NCI-H510A (cell line): ENCODE measurements at regions not wholly inside any gene's neighbourhood (a gene's known extent, or its start where the extent isn't known, plus 50 kb on each side); places are given as distances from the start of the nearest gene placed in this dataset.
"Not testable (repeated sequence)": the region's sequence is repeated elsewhere in the genome, so short reads cannot be mapped to it uniquely, and the experiment has no call there.

ENCODE experiments used
- DNase-seq: peaks from one replicate; lab custom pipeline; 2025; lab: John Stamatoyannopoulos, UW

- no peak for DNase-seq
Measured at GRCh38 chr5:90133941-90134340, 275.6 kb downstream of the CETN3 start.

GRCh38 chr5:90131383-90132133 lies 278.0 kb downstream of the CETN3 start:
- DNase-seq, result no peak

- DNase-seq, result no peak
Measured at GRCh38 chr5:90128551-90128950, 281.0 kb downstream of the CETN3 start.

- DNase-seq, result no peak
Measured at GRCh38 chr5:90119531-90119971, 290.0 kb downstream of the CETN3 start.

GRCh38 chr5:90117005-90117404 lies 292.6 kb downstream of the CETN3 start:
- no peak for DNase-seq

- no peak for DNase-seq
Measured at GRCh38 chr5:90113108-90113507, 296.4 kb downstream of the CETN3 start.

GRCh38 chr5:90112033-90112692 lies 297.4 kb downstream of the CETN3 start:
- no peak for DNase-seq

GRCh38 chr5:90111364-90112032 lies 298.1 kb downstream of the CETN3 start:
- DNase-seq, result no peak

- no peak for DNase-seq
Measured at GRCh38 chr5:90109285-90109684, 300.3 kb downstream of the CETN3 start.

- DNase-seq, result no peak
Measured at GRCh38 chr5:90099099-90099498, 310.5 kb downstream of the CETN3 start.

GRCh38 chr5:90097082-90097477 lies 312.5 kb downstream of the CETN3 start:
- no peak for DNase-seq

- no peak for DNase-seq
Measured at GRCh38 chr5:90096415-90097081, 313.0 kb downstream of the CETN3 start.

- DNase-seq, result no peak
Measured at GRCh38 chr5:90095292-90096060, 314.1 kb downstream of the CETN3 start.

- DNase-seq, result no peak
Measured at GRCh38 chr5:90093751-90094485, 315.6 kb downstream of the CETN3 start.

GRCh38 chr5:90092734-90093133 lies 316.8 kb downstream of the CETN3 start:
- DNase-seq, result no peak

GRCh38 chr5:90084342-90084741 lies 325.2 kb downstream of the CETN3 start:
- no peak for DNase-seq

- not testable (repeated sequence) for DNase-seq
Measured at GRCh38 chr5:90073026-90073570, 336.5 kb downstream of the CETN3 start.

- DNase-seq, result no peak
Measured at GRCh38 chr5:90071656-90072055, 337.9 kb downstream of the CETN3 start.

GRCh38 chr5:90071066-90071465 lies 338.5 kb downstream of the CETN3 start:
- DNase-seq, result no peak

- no peak for DNase-seq
Measured at GRCh38 chr5:90066920-90067319, 342.6 kb downstream of the CETN3 start.
